Smooth muscle cell (in vitro differentiated cells): ENCODE measurements at regions not wholly inside any gene's neighbourhood (a gene's known extent, or its start where the extent isn't known, plus 50 kb on each side); places are given as distances from the start of the nearest gene placed in this dataset.

Experiments used
- DNase-seq: peaks from one replicate; lab custom pipeline; 2025; ENCODE audit not compliant: unreplicated experiment; lab: John Stamatoyannopoulos, UW
- H2AFZ ChIP-seq: fragments of 200-600 bp; sonication (generic); 2 replicates; pipeline ENCODE4 v1.6.0; 2016; ENCODE audit warnings: antibody characterized with exemption, low read depth, mild to moderate bottlenecking
- H3F3A ChIP-seq: fragments of 200-600 bp; sonication (generic); 2 replicates; pipeline ENCODE4 v1.6.0; 2017; ENCODE audit warnings: antibody characterized with exemption, low read depth
- H3K27ac ChIP-seq: fragments of 200-600 bp; sonication (generic); 2 replicates; pipeline ENCODE4 v1.5.1; 2016; ENCODE audit warnings: low read depth, mild to moderate bottlenecking
- H3K27me3 ChIP-seq: fragments of 200-600 bp; sonication (generic); 2 replicates; pipeline ENCODE4 v1.6.1; 2016; ENCODE audit warnings: low read depth, mild to moderate bottlenecking
- H3K36me3 ChIP-seq: fragments of 200-600 bp; sonication (generic); 2 replicates; pipeline ENCODE4 v1.5.1; 2016; ENCODE audit warnings: low read depth
- H3K4me1 ChIP-seq: fragments of 200-600 bp; sonication (generic); 2 replicates; pipeline ENCODE4 v1.5.1; 2016; ENCODE audit warnings: low read depth
- H3K4me2 ChIP-seq: fragments of 200-600 bp; sonication (generic); 2 replicates; pipeline ENCODE4 v1.6.0; 2016; ENCODE audit warnings: mild to moderate bottlenecking
- H3K4me3 ChIP-seq: fragments of 200-600 bp; sonication (generic); 2 replicates; pipeline ENCODE4 v1.5.1; 2016; ENCODE audit warnings: mild to moderate bottlenecking
- H3K79me2 ChIP-seq: fragments of 200-600 bp; sonication (generic); 2 replicates; pipeline ENCODE4 v1.6.0; 2016; ENCODE audit warnings: low read depth, mild to moderate bottlenecking
- H3K9ac ChIP-seq: fragments of 200-600 bp; sonication (generic); 2 replicates; pipeline ENCODE4 v1.6.0; 2016; ENCODE audit warnings: low read depth
- H3K9me3 ChIP-seq: fragments of 200-600 bp; sonication (generic); replicated peaks from 2 replicates; pipeline ENCODE4 v1.5.1; 2016; ENCODE audit warnings: low read depth
- H4K20me1 ChIP-seq: fragments of 200-600 bp; sonication (generic); 2 replicates; pipeline ENCODE4 v1.6.0; 2016; ENCODE audit warnings: low read depth
- CTCF ChIP-seq: fragments of 200-600 bp; sonication (generic); IDR thresholded peaks from 2 replicates; pipeline ENCODE4 v1.5.1; 2017; ENCODE audit warnings: borderline replicate concordance, mild to moderate bottlenecking, antibody characterized with exemption; ENCODE audit not compliant: insufficient read depth, poor library complexity, severe bottlenecking
- WGBS: methylation state at CpG from one replicate; pipeline ENCODE4 v1.1.7; 2016; ENCODE audit warnings: low lambda C conversion rate; 5-methylcytosine and 5-hydroxymethylcytosine counted together

DNA sequence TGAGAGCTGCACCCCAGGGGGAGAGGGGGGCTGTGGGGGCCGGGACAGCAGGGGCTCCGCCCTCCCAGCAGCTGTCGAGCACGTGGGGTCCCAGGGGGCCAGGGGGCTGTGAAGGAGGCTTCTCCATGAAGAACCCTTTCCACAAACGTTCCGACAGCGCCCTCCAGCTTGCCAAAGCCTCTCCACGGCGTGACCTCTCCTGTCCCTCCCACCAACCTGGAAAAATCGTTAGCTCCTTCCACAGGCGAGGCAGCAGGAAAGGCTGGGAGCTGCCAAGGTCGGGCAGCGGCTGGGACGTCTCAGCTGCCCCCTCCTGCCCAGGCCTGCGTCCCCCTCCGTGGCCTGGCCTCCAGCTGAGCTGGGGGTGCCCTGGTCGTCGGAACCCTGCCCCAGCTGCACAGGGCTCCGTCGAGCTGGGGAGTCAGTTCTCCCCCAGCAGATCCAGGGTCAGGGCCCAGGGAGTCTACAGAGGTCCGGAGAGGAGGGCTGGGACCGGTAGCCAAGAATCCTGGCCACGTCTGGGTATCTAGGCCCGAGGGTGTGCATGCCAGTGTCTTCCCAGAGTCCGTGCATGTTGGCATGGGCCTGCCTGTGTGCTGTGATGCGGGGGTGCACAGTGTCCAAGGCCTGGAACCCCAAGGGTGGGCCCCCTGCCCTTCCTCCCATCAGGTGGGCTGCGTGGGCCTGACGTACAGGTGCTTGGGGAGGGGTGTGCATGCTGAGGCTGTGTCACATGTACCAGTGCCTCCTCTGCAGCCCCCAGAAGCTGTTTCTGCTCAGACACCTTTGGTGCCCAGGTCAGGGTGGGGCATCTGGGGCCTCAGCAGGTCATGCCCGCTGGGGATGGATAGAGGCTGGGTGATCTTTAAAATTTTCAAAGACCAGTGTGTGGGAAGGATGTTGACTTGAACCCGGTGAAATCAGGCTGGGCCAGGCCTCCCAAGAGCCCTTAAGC lies 66.5 kb downstream of the UNCX start:
- no peak overlapping the region for H3K27ac ChIP-seq
- H3K36me3 ChIP-seq = no peaks in the 10 kb centered on the region
- H3K9me3 ChIP-seq = no peaks in the 10 kb centered on the region
- H3K4me2 ChIP-seq = no peak overlapping the region
- H2AFZ ChIP-seq = no peak overlapping the region
- H3K4me1 ChIP-seq = no peaks in the 10 kb centered on the region
- no peaks in the 10 kb centered on the region for H4K20me1 ChIP-seq
- no peak overlapping the region for H3K9ac ChIP-seq
- no peaks in the 10 kb centered on the region for H3K27me3 ChIP-seq
- no peaks in the 10 kb centered on the region for H3K79me2 ChIP-seq
- 88% methylated on average over 24 of the region's 30 CpGs for WGBS
- no peaks in the 10 kb centered on the region for H3F3A ChIP-seq
- no peak overlapping the region for H3K4me3 ChIP-seq
- no peak for TF ChIP-seq CTCF
- no peak for DNase-seq

DNA sequence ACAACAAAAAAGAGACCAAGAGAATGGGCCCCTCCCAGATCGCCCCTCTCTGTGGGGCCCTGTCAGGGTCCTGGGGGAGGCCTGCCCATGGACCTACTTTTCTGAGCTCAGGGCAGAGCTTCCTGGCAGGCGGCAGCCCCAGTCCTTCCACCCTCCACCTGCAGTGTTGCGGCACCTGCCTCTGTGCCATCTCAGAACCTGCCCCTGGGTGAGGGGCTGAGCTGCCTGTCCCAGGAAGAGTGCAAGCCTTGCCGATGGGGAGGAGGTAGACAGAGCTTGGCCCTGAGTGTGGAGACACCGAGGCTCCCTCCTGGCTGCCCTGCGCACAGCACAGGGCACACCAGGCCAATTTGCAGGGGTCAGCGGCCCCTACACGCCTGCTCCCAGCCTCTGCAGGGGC lies 67.5 kb downstream of the UNCX start:
- no peak for TF ChIP-seq CTCF

GRCh38 chr7:1300636-1301035 lies 68.0 kb downstream of the UNCX start:
- Histone ChIP-seq H3K27ac (no peak overlapping the region), H3K4me3 (no peak overlapping the region), H3K9ac (no peak overlapping the region), H4K20me1 (no peaks in the 10 kb centered on the region), H3F3A (no peaks in the 10 kb centered on the region), H3K4me2 (no peak overlapping the region), H3K27me3 (no peaks in the 10 kb centered on the region), H2AFZ (no peak overlapping the region), H3K36me3 (no peaks in the 10 kb centered on the region), H3K4me1 (no peaks in the 10 kb centered on the region), H3K9me3 (no peaks in the 10 kb centered on the region), H3K79me2 (no peaks in the 10 kb centered on the region)
- 90% methylated on average over 17 of the region's 17 CpGs for WGBS
- TF ChIP-seq CTCF = no peak
- DNase-seq = no peak

More for the DNA sequence above, 67.5 kb downstream of the UNCX start:
- Histone ChIP-seq H3K4me2 (no peak overlapping the region), H3K36me3 (no peaks in the 10 kb centered on the region), H3K27ac (no peak overlapping the region), H2AFZ (no peak overlapping the region), H3F3A (no peaks in the 10 kb centered on the region), H3K4me3 (no peak overlapping the region), H4K20me1 (no peaks in the 10 kb centered on the region), H3K27me3 (no peaks in the 10 kb centered on the region), H3K4me1 (no peaks in the 10 kb centered on the region), H3K79me2 (no peaks in the 10 kb centered on the region), H3K9ac (no peak overlapping the region), H3K9me3 (no peaks in the 10 kb centered on the region)
- DNase-seq = no peak
- 91% methylated on average over 8 of the region's 8 CpGs for WGBS
